GM06990 (cell line): ENCODE measurements at regions not wholly inside any gene's neighbourhood (a gene's known extent, or its start where the extent isn't known, plus 50 kb on each side); places are given as distances from the start of the nearest gene placed in this dataset.

Experiments
- DNase-seq: peaks from one replicate; pipeline ENCODE4 v3.0.0-alpha.2; 2011; ENCODE audit not compliant: insufficient read length; ENCODE audit errors: extremely low read depth
- H3K27me3 ChIP-seq: replicated peaks from 2 replicates; pipeline ENCODE4 v1.6.0; 2011; ENCODE audit warnings: low read length; ENCODE audit not compliant: control insufficient read depth, insufficient read depth
- H3K36me3 ChIP-seq: 2 replicates; pipeline ENCODE4 v1.5.1; 2011; ENCODE audit warnings: low read length; ENCODE audit not compliant: control insufficient read depth, insufficient read depth
- H3K4me3 ChIP-seq: replicated peaks from 2 replicates; pipeline ENCODE4 v1.5.1; 2011; ENCODE audit warnings: low read depth, mild to moderate bottlenecking, control low read depth, low read length
- TF ChIP-seq, protein P1 (sequence below): IDR thresholded peaks from 2 replicates; pipeline ENCODE4 v1.5.1; 2011; ENCODE audit warnings: low read length, control low read depth, mild to moderate bottlenecking, inconsistent platforms; ENCODE audit not compliant: insufficient read depth, poor library complexity, severe bottlenecking

DNA sequence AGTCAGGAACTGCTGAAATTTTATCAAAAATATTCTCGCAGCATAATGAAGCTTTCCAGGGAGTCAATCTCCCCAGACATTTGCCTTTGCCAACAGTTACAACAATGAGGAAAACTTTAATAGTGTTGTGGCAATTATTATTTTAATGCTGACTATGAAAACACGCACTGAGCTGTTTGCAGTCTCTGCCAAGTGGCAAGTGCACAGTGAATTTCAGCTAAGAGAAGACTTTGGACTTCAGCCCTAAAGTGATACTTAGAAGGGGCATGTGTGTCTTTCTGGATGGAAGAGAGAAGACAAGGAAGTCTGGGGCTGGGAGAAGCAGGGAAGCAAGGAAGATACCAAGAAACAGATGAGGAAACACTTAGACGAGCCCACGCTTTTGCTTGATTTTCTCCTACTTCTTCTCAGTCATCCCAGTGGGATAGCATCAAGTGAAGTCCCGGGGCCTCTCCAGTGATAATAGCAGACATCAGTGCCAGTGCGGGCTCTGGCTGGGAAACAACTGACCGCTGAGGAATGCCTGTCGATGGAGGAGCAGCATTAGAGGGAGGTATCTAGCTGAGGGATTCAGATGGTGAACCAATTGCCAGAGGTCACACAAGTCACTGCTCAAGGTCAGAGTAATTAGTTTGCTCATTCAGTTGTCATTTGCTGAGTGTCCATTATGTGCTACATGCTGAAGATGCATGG lies 196.3 kb downstream of the TTLL7 start:
- DNase-seq: no peak
- H3K27me3 ChIP-seq: no peaks in the 10 kb centered on the region
- no peak overlapping the region for H3K4me3 ChIP-seq
- no peaks in the 10 kb centered on the region for H3K36me3 ChIP-seq
- TF ChIP-seq, protein P1, sequence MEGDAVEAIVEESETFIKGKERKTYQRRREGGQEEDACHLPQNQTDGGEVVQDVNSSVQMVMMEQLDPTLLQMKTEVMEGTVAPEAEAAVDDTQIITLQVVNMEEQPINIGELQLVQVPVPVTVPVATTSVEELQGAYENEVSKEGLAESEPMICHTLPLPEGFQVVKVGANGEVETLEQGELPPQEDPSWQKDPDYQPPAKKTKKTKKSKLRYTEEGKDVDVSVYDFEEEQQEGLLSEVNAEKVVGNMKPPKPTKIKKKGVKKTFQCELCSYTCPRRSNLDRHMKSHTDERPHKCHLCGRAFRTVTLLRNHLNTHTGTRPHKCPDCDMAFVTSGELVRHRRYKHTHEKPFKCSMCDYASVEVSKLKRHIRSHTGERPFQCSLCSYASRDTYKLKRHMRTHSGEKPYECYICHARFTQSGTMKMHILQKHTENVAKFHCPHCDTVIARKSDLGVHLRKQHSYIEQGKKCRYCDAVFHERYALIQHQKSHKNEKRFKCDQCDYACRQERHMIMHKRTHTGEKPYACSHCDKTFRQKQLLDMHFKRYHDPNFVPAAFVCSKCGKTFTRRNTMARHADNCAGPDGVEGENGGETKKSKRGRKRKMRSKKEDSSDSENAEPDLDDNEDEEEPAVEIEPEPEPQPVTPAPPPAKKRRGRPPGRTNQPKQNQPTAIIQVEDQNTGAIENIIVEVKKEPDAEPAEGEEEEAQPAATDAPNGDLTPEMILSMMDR: no peak

DNA sequence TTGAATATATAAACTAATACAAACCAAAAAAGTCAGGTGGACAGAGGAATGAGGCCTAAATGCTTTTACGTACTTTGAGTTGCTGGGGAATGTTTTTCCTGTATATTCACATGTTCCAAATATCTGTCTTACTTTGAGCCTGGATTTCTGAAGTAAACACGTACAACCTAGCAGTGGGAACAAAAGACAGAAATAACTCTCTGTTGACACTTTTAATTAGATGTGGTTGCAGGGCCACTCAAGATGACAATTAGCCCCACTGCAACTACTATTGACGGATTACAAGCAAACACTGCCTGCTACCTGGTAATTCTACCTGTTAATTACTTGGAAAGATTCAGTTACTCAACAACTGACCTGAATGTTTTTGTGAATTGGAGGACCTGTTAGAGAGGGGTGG lies 196.9 kb downstream of the TTLL7 start:
- H3K27me3 ChIP-seq: no peaks in the 10 kb centered on the region
- no peak overlapping the region for H3K4me3 ChIP-seq
- no peak for DNase-seq
- TF ChIP-seq, protein P1: no peak
- no peaks in the 10 kb centered on the region for H3K36me3 ChIP-seq

DNA sequence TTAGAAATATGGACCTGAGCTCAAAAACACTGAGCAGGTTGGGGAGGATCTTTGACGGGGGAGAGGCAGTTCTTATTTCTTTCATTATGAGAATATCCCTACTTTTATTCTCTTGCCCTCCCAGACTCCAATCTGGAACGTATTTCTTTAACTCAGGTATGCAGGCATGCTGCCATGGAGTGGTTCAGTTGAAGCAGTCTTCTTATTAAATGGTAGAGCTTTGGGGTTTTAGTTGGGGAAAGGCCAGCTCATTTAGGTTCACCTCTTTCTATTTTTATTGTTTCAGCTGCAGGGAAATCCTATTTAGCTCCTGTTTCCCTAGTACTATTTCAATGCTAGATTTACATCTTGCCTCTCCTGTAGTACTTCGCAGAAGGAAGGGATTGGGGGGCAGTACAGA lies 198.9 kb downstream of the TTLL7 start:
- H3K36me3 ChIP-seq: no peaks in the 10 kb centered on the region
- TF ChIP-seq, protein P1: no peak

DNA sequence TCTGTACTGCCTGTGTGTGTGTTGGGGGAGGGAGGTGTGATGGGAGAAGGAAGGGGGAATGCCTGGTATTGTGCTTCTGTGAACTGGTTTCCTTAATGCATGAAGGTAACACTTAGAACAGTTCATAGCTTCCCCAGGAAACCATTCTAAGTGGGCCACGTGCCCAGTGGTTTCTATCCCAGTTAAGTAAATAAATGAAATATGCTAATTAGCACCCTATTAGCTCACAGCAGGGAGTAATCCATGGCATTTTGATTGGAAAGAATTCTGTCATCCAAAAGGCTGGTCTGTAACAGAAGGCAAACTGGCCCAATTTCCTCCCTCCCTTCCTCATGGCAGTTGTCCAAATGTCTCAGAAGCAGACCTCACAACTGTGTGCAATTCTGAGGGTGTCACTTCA lies 199.3 kb downstream of the TTLL7 start:
- TF ChIP-seq, protein P1: no peak
- Histone ChIP-seq H3K4me3 (no peak overlapping the region), H3K36me3 (no peaks in the 10 kb centered on the region), H3K27me3 (no peaks in the 10 kb centered on the region)
- no peak for DNase-seq

More for the DNA sequence above, 198.9 kb downstream of the TTLL7 start:
- H3K4me3 ChIP-seq: no peak overlapping the region
- H3K27me3 ChIP-seq: no peaks in the 10 kb centered on the region
- no peak for DNase-seq

DNA sequence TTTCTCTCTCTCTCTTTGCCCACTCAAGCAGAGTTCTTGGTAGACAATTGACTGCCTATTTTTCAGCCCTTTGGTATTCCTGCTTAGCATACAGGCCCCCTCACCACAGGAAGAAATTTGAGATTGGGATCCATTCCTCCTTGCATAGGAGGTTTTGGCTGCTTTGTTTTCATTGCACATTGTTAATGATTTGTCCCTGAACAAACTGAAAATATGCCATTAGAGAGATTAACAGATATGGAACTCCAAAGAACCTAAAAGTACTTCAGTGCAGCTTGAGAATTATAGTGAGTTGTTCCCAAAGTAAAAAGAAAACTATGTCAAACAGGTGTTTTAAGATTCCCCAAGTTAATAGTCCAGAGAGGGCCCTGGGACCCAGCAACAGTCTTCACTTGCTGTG lies 200.0 kb downstream of the TTLL7 start:
- TF ChIP-seq, protein P1: no peak
- Histone ChIP-seq H3K4me3 (no peak overlapping the region), H3K36me3 (no peaks in the 10 kb centered on the region), H3K27me3 (no peaks in the 10 kb centered on the region)
- DNase-seq: no peak

DNA sequence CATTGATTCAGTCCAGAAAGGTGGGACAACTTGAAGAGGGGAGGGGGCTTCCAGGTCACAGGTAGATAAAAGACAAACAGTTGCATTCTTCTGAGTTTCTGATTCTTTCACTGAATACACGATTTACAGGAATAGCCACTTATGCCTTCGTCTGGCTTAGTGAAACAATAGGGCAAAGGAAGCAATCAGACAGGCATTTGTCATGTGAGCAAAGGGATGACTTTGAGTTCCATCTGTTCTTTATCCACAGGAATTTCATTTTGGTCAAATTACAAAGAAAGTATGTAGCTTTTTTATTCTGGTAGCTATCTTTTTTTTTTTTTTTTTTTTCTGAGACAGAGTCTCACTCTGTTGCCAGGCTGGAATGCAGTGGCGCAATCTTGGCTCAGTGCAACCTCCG lies 202.5 kb downstream of the TTLL7 start:
- DNase-seq: no peak
- TF ChIP-seq, protein P1: no peak
- H3K27me3 ChIP-seq: no peaks in the 10 kb centered on the region
- no peaks in the 10 kb centered on the region for H3K36me3 ChIP-seq
- H3K4me3 ChIP-seq: no peak overlapping the region
